SK-N-SH (cell line): ENCODE measurements at regions not wholly inside any gene's neighbourhood (a gene's known extent, or its start where the extent isn't known, plus 50 kb on each side); places are given as distances from the start of the nearest gene placed in this dataset.

Experiments used
- CTCF ChIP-seq: fragments of 200-600 bp; sonication (generic); IDR thresholded peaks from 2 replicates; pipeline ENCODE4 v1.6.1; 2017; ENCODE audit warnings: antibody characterized with exemption, mild to moderate bottlenecking, moderate library complexity
- RCOR1 ChIP-seq: fragments of 150-350 bp; IDR thresholded peaks from 2 replicates; pipeline ENCODE4 v1.6.1; 2017; ENCODE audit warnings: antibody characterized with exemption, low read length
- REST ChIP-seq: IDR thresholded peaks from 2 replicates; pipeline ENCODE4 v1.6.1; 2012; ENCODE audit warnings: mild to moderate bottlenecking, low read depth, low read length, moderate library complexity

- TF ChIP-seq REST (no peak), CTCF (no peak), RCOR1 (no peak)
These were observed 131.7 kb downstream of the SH2D1A start for GRCh38 chrX:124478046-124478445.
